ENCODE measurements at regions not wholly inside any gene's neighbourhood (a gene's known extent, or its start where the extent isn't known, plus 50 kb on each side); places are given as distances from the start of the nearest gene placed in this dataset.
"Not testable (repeated sequence)": the region's sequence is repeated elsewhere in the genome, so short reads cannot be mapped to it uniquely, and the experiment has no call there.

DNA sequence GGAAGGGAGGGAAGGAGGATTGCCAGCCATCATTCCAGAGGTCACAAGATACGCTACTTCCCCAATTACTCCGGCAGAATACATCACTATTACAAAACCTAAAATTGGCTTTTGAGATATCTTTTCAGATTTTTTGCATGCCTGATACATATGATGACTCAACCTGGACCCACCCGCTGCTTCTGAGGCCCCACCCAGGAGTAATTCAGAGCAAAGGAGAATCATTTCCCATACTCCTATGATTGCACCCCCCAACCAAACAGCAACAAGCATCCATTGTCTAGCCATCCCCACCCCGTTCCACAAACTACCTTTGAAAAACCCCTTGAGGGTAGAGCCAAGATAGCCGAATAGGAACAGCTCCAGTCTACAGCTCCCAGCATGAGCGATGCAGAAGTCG lies 163.5 kb upstream of the GJE1 start:
- no peak for DNase-seq

DNA sequence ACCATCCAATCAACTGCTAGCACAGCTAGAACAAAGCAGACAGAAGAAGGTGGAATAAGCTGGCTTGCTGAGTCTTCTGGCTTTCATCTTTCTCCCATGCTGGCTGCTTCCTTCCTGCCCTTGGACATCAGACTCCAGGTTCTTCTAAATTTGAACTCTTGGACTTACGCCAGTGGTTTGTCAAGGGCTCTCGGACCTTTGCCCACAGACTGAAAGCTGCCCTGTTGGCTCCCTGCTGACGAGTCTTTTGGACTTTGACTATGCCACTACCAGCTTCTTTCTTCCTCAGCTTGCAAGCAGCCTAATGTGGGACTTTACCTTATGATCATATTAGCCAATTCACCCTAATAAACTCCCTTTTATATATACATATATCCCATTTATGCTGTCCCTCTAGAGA lies 164.1 kb upstream of the GJE1 start:
- no peak for DNase-seq

DNA sequence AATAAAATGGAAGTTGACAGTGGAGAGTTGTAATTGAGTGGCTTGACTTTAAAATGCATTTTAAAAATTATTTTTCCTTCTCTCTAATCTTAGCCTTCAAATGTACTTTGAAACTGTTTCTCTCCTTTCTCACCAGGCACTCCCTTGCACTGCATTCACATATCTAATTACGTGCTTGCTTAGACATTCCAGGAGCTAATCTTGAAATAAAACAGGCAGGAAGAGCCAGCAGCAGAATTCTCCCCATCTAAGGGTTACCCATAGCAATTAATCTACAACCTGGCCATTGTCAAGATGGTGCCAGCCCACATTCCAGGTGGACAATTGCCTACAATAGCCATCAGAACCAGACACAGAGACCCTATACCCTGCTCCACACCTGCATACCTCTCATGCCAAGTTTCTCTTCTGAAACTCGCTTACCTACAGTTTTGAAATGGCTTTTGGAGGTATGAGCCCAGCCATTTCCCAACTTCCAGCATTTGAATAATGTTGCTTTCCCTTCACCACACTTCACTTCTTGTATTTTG lies 167.6 kb upstream of the GJE1 start:
- DNase-seq, result no peak

DNA sequence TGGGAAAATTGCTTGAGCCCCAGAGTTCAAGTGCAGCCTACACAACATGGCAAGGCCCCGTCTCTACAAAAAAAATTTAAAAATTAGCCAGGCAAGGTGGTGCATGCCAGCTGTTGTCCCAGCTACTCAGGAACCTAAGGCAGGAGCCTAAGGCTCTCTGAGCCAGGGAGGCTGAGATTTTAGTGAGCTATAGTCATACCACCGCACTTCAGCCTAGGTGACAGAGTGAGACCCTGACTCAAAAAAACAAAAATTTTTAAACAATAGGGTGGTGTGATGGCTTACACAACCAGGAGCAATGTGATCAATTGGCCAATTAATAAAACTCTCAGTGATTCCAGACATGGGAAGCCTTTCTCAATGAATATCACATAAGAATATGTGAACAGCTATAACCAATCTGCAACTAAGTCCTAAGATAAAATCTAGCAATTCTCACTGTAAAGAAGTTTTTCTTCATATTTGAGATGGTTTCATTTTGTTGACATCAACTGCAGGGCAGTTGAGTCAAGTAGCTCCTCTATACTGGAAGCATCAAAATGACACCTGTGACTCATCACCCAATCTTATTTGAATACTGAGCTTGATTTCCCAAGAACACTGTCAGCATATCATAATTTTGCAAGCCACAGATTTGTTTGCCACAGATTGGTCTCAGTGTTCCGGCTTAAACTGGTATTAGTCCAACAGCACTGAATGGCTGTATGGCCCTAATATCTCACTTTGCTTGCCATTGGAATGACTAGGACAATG lies 169.0 kb upstream of the GJE1 start:
- DNase-seq, result no peak

DNA sequence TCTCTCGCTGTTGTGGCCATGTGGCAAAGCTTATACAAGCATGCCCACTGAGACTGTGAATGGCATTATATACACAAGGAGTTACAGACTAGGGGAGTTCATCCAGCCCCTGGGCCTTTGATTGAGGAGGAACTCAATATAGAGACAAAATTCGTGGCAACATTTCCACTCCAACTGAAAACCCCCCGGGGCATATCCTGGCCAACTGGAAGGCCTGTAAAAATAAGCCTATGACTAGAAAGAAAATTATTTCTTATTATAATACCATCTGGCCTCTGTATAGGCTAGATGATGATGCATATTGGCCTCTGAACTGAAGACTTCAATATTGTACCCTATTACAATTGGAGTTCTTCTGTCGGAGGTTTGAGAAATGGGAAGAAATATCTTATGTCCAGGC lies 175.5 kb upstream of the GJE1 start:
- no peak for DNase-seq

DNA sequence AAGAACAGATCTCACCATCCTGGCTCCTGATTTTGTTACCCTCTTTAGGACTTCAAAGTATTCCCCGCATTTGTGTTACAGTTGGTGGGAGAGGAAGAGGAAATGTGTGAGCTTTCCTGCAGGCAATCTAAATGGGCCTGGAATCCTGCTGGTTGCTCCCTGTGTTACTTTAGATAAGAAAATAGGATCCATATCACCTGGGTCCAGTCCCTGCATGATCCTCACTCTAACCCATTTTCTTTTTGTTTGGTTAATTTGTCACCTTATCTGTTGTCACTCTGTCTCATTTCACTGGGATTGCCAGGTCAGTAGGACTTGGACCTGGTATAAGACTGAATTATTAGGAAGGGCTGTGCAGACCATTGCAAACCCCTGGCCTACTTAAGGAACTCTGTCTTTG lies 175.9 kb upstream of the GJE1 start:
- DNase-seq, result no peak

DNA sequence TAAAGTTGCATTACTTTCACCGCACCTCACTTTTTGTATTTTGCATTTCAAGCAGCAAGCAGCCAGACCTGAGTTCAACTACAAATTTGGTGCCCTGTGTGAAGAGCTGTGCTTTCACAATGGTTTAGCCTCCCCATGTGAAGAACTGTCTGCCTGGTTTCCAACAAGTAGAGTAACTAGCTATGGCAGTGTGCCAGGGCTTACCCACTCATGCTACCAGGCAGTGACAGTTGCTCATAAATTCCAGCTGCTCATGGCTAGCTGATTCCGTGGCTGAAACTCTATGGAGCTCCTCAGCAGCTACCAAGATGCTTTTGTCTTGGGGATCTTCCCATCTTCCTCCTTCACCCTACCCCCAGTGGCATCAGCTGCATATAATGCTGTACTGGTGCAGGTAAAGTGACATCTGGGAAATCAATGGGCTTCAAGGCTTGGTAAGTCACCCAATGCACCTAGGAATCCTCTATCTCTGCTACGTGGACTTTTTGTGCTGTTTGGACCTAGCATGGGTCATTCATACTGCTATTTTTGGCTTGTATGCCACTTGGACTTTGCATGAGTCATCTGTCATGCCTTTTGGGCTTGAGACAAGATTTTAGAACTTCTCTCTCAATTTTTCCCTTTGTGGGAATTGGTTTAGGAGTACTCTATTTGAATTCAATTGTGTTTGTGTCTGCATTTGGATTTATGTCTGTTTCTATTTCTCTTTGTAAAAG lies 176.5 kb upstream of the GJE1 start:
- no peak for DNase-seq

DNA sequence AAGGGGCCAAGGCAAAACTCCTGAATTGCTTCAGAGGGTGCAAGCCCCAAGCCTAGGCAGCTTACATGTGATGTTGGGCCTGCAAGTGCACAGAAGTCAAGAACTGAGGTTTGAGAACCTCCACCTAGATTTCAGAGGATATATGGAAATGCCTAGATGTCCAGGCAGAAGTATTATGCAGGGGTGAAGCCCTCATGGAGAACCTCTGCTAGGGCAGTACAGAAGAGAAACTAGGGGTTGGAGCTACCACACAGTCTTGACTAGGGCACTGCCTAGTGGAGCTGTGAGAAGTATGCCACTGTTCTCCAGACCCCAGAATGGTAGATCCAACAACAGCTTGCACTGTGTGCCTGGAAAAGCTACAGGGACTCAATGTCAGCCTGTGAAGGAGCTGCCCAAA lies 179.7 kb upstream of the GJE1 start:
- no peak for DNase-seq

DNA sequence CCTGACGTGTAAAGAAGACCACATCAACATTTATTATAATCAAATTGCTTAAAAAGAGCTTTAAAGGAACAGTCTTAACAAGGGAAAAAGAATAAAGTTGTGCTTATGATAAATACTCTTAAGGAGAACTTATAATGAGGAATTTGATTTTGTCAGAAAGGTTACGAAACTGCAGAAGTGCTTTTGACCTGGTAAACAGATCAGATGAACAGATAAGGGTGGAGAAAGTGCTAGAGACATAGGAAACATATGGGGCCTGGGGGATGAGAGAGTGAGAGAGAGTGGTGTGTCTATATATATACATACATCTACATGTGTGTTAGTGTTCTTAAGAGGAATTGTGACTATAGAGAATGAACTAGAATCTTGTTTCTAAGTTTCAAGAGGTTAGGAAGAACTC lies 186.2 kb upstream of the GJE1 start:
- no peak for DNase-seq

DNA sequence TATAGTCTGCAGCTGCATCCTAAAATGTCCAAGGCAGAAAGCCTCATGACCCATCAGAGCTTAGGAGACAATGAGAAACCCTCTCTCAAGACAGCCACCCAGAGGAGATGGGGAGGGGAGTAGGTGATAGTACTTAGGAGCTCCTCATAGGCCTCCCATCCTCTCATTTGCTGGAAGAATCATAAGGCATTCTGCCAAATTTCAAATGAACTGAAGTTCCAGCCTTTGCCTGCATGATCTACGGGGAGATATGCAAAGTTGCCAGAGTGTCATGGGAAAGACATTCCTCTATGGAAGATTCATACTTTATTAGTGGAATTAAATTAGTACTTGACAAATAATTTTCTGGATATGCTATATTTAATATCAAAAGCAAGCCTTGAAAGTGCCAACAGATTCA lies 194.1 kb upstream of the GJE1 start:
- no peak for DNase-seq

DNA sequence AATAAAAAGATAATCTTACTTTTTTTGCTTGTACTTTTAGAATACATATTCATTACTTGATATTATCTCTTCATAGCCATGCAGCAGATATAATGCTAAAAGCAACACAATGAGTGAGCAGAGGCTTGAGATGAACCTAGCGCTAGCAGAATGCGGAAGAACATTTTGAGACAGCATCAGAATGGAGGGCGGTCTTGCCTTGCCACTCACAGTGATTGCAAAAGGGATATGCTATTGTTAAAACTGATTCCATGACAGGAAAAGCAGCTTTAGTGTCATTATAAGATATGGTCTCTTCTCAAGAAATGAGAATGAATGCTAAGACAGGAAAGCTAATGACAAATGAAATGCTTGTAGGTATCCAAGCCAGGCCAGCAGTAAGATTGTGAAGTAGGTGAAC lies 200.0 kb upstream of the GJE1 start:
- no peak for DNase-seq

DNA sequence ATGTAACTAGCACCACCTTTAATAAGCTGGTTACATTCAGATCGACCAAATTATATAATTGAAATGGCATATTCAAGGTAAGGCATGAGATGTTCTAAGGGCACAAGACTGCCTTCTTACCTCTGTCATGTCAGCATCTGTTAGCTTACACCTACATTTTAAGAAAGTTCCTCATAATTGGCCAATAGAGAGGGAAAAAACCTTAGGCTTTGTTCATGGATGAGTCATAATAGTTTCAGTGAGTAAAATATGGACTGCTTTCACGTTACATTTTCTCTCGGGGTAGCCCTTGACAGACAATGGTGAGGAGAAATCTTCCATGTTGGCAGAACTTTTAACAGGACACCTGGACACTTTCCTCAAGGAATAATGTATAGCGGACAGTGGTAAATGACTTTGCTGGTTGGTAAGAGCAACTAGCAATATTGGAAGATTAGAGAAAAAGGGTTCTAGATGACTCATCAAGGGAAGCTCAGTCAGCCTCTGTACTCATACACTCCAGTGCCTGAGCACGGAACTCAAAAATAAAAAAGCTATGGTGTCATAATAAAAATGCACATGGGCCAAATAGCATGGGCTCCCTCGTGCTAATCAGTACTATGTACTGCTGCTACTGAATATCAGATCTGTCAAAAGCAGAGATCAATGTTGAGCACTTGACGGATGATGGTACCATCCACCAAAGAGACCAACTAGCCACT lies 206.4 kb upstream of the GJE1 start:
- not testable (repeated sequence) for DNase-seq

DNA sequence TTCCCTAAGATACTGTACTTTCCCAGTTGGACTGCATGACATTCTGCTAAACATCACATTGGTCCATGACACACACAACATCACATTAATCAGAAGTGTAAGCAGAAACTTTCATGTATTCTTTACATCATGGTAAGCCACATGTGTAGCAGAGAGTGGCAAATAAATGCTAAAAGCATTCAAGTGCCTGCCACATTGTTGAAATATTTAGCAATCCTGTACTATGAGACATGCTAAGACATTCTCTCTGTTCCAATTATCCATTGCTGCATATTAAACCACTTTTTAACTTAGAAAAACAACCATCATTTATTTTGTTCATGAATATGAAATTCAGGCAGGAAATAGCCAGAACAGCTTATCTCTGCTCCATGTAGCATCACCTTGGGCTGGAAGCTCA lies 207.7 kb upstream of the GJE1 start:
- DNase-seq, result no peak

DNA sequence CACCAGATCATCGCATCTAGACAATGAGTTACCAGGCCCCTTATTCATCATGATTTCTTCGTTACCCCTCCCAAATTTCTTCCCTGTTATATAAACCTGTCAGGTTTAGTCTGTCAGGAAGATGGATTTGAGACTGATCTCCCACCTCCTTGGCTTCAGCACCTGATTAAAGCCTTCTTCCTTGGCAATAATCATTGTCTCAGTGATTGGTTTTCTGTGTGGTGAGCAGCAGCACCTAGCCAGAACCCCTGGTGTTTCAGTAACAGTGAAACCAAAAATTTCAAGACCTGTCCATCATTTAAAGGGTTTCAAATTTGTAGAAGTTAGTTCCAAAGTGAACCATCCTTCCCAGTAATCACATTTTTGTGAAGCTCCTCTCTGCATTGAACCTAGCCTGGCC lies 209.8 kb upstream of the GJE1 start:
- no peak for DNase-seq

DNA sequence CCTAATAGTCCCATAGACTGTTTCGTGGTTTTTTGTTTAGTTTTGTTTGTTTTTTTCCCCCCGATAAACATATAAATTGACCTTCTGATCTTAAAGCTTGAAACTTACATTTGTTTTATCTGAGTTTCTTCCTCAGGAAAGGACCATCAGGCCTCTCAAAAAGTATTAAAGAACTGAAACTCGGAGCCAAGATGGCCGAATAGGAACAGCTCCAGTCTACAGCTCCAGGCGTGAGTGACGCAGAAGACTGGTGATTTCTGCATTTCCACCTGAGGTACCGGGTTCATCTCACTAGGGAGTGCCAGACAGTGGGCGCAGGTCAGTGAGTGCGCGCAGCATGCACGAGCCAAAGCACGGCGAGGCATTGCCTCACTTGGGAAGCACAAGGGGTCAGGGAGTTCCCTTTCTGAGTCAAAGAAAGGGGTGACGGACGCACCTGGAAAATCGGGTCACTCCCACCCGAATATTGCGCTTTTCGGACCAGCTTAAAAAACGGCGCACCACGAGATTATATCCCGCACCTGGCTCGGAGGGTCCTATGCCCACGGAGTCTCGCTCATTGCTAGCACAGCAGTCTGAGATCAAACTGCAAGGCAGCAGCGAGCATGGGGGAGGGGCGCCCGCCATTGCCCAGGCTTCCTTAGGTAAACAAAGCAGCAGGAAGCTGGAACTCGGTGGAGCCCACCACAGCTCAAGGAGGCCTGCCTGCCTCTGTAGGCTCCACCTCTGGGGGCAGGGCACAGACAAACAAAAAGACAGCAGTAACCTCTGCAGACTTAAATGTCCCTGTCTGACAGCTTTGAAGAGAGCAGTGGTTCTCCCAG lies 215.8 kb upstream of the GJE1 start:
- not testable (repeated sequence) for DNase-seq

DNA sequence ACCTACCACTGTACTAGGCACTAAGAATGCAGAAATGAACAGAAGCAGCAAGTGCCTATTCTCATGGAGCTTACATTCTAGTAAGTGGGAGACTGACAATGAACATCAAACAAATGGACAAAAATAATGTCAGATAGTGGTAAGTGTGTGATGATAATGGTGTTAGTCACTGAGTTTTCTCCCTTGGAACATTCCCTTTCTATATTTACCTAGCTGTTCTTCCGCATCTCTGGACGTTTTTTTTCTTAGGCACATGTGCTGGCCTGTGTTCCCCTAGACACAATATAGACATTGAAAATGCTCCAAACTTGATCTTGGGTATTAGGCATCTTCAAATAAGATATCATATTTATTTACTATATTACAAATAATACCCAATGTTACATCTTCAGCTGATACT lies 218.1 kb upstream of the GJE1 start:
- DNase-seq, result no peak

DNA sequence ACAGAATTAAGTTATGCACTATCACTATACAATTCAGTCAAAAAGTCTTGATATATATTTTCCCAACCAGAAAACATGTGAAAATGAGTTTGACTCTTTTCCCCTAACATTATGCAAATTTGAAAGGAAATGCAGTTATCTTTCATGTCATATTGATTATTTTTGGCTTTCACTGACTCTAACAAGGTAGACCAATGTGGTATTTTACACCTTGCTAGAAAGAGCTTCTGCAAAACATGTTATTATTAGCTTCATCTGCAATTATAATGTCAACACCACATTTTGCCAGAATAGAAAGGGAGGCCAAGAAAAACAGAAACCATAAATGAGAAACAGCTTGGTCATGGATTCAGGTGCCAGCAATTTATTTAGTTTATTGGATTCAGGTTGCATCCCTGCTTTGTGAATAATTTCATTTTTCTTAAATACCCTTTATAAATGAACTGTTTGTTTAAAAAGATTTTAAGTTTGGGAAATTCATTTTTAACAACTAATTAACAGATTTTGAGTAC lies 226.1 kb upstream of the GJE1 start:
- no peak for DNase-seq

DNA sequence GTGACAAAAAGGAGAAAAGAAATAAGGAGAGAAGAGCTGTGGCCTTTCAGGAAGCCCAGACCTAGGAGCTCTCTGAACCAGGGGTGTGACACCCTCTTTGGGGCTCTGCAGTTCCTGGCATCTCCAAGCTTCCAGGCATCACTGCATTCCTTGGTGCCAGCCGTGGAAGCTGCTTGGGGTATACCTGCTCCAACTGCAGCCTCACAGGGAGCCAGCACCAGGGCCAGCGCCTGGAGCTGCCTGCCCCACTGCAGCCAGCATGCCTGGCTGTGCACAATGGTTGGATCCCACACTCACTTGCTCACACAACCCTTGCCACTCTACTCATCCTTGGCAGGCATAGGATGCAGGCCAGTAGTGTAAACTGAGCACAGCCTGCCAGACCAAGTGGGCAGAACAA lies 242.1 kb upstream of the GJE1 start:
- no peak for DNase-seq

DNA sequence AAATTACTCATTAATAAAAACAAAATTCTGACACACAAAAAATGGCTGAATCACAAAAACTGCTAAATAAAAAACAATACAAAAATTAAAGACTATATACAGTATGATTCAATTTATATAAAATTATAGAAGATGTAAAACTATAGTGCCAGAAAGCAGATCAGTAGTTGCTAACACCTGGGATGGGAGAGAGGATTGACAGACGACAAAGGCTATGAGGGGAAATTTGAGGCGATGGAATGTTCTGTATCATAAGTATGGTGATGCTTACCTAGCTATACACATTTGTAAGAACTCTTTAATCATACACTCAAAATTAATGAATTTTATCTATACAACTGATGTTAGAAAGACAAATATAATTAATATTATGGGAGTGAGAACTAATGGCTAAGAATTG lies 247.9 kb upstream of the GJE1 start:
- DNase-seq, result no peak

DNA sequence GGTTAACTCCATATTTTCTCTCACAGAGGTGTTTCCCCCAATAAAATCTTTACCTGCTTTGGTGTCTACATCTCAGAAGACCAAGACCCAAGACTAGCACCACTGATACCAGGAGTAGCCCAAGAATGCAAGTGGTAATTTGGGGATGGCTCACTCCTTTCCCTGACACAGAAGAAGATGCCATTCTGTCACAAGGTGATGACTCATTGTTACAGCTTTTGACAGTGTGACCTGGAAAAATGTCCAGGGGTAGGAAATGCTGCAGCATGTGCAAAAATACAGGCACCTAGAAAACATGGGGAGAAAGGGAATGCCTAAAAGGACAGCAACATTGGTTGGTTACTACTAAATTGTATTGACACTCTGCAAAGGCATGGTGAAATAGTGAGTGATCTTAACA lies 254.0 kb upstream of the GJE1 start:
- DNase-seq, result no peak

DNA sequence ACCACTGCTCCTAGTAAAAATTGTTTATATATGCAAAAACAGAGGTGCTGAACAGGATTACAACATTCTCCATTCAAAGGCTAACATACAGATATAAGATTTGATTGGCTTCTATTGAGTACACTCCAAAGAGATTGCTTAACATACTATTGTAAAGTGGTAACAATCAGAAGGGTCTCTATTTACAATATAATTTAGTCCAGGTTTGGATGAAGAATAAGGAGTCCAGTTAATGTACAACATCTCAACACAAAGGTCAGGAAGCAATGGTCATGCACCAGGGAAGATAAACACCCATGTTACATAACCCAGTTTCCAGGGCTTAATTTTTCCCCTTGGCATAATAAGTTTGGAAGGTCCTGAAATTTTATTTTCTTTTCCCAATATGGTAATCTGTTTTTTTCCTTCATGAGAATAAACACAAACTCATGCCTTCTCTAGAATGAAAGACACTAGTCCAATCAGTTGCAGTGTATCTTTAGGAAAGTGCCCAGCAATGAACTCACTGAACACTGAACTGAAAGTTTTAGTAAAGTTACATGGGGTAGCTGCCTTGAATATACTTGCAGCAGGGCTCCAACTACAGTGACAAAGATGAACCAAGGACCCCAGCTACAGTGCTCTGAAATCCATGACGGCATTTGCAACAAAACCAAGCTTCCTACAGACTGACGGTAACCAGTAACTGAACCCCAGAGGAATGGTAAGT lies 255.3 kb upstream of the GJE1 start:
- DNase-seq, result no peak

DNA sequence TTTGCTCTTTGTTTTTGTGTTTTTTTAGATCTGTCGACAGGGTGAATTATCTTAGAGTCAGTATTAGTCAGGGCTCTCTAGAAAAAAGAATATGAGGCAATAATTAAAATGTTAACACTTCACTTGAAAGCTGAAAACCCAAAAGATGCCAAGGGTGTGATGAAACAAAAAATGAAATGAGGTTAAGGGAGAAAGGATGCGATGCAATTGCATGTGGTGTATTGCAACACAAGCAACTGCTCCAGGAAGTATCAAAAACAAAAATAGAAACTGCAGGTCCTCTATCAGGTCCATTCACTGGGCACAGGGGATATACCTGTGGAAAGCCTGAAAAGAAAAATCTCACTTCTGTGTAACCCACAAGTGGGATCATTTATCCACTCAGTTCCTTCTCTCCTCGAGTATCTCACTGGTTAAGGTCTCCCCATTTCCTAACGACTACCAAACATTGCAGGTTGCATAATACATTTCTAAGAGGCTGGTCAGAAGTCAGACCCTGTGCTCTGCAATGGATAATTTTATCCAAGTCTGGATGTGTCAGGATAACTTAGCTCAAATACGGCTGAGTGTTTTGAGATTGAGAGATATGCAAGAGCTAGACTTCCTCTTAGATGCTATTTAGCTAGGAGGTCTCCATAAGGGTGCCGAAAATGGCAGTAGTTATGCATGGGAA lies 257.7 kb upstream of the GJE1 start:
- no peak for DNase-seq
